SKM-1 treated with dmso at 0.1 percent for 144 hours (cell line): ENCODE measurements at regions not wholly inside any gene's neighbourhood (a gene's known extent, or its start where the extent isn't known, plus 50 kb on each side); places are given as distances from the start of the nearest gene placed in this dataset.
"Not testable (repeated sequence)": the region's sequence is repeated elsewhere in the genome, so short reads cannot be mapped to it uniquely, and the experiment has no call there.

ENCODE experiments used
- DNase-seq: peaks from one replicate; lab custom pipeline; 2025; ENCODE audit not compliant: unreplicated experiment; lab: John Stamatoyannopoulos, UW

GRCh38 chr2:215630796-215631195, 194.9 kb upstream of the FN1 start:
- DNase-seq, result not testable (repeated sequence)

- no peak for DNase-seq
These were observed 191.9 kb upstream of the FN1 start for GRCh38 chr2:215627771-215628170.

- DNase-seq, result no peak
These were observed 191.0 kb upstream of the FN1 start for GRCh38 chr2:215626812-215627281.

- DNase-seq, result no peak
These were observed 190.2 kb upstream of the FN1 start for GRCh38 chr2:215626063-215626462.

GRCh38 chr2:215625207-215625606, 189.3 kb upstream of the FN1 start:
- DNase-seq, result no peak

- DNase-seq, result peak; percentile 22
These were observed 188.6 kb upstream of the FN1 start for GRCh38 chr2:215624423-215624829.

- DNase-seq, result no peak
These were observed 187.0 kb upstream of the FN1 start for GRCh38 chr2:215622837-215623236.

GRCh38 chr2:215621381-215621780, 185.5 kb upstream of the FN1 start:
- no peak for DNase-seq

GRCh38 chr2:215620528-215620927, 184.7 kb upstream of the FN1 start:
- no peak for DNase-seq

- DNase-seq, result no peak
These were observed 184.1 kb upstream of the FN1 start for GRCh38 chr2:215619989-215620388.

GRCh38 chr2:215619022-215619958, 183.4 kb upstream of the FN1 start:
- DNase-seq, result no peak

GRCh38 chr2:215618145-215618544, 182.3 kb upstream of the FN1 start:
- DNase-seq, result no peak

GRCh38 chr2:215617060-215617824, 181.4 kb upstream of the FN1 start:
- no peak for DNase-seq

GRCh38 chr2:215615803-215616174, 179.9 kb upstream of the FN1 start:
- no peak for DNase-seq

- no peak for DNase-seq
These were observed 179.4 kb upstream of the FN1 start for GRCh38 chr2:215615067-215615802.

GRCh38 chr2:215614296-215614695, 178.4 kb upstream of the FN1 start:
- DNase-seq, result no peak

- DNase-seq, result no peak
These were observed 178.0 kb upstream of the FN1 start for GRCh38 chr2:215613888-215614287.

- no peak for DNase-seq
These were observed 177.4 kb upstream of the FN1 start for GRCh38 chr2:215613280-215613679.

- no peak for DNase-seq
These were observed 176.9 kb upstream of the FN1 start for GRCh38 chr2:215612786-215613185.

GRCh38 chr2:215611609-215612386, 175.9 kb upstream of the FN1 start:
- no peak for DNase-seq
